H7 (cell line): ENCODE measurements at regions not wholly inside any gene's neighbourhood (a gene's known extent, or its start where the extent isn't known, plus 50 kb on each side); places are given as distances from the start of the nearest gene placed in this dataset.
"Not testable (repeated sequence)": the region's sequence is repeated elsewhere in the genome, so short reads cannot be mapped to it uniquely, and the experiment has no call there.

ENCODE experiments used
- DNase-seq: peaks from one replicate; pipeline ENCODE4 v3.0.0; 2012
- H3K27me3 ChIP-seq: 2 replicates; pipeline ENCODE4 v1.6.0; 2011; ENCODE audit warnings: mild to moderate bottlenecking, low read length; ENCODE audit not compliant: control insufficient read depth, insufficient read depth
- H3K36me3 ChIP-seq: replicated peaks from 2 replicates; pipeline ENCODE4 v1.5.1; 2011; ENCODE audit warnings: low read length; ENCODE audit not compliant: control insufficient read depth, insufficient read depth
- H3K4me3 ChIP-seq: 2 replicates; pipeline ENCODE4 v1.5.1; 2011; ENCODE audit warnings: low read depth, mild to moderate bottlenecking, control low read depth, low read length, moderate library complexity; ENCODE audit not compliant: insufficient read depth

GRCh38 chr22:22983816-22984215, 86.5 kb upstream of the GNAZ start:
- Histone ChIP-seq H3K4me3 (no peak overlapping the region), H3K36me3 (no peaks in the 10 kb centered on the region), H3K27me3 (no peaks in the 10 kb centered on the region)
- DNase-seq = no peak

GRCh38 chr22:22984967-22985366, 85.4 kb upstream of the GNAZ start:
- Histone ChIP-seq H3K36me3 (no peaks in the 10 kb centered on the region), H3K4me3 (no peak overlapping the region), H3K27me3 (no peaks in the 10 kb centered on the region)
- DNase-seq = no peak

GRCh38 chr22:22986008-22986407, 84.3 kb upstream of the GNAZ start:
- no peaks in the 10 kb centered on the region for H3K36me3 ChIP-seq
- no peak for DNase-seq
- H3K27me3 ChIP-seq = no peaks in the 10 kb centered on the region
- H3K4me3 ChIP-seq = no peak overlapping the region

- no peak for DNase-seq
- H3K27me3 ChIP-seq = no peaks in the 10 kb centered on the region
- no peaks in the 10 kb centered on the region for H3K36me3 ChIP-seq
- no peak overlapping the region for H3K4me3 ChIP-seq
Observed at GRCh38 chr22:22986640-22987039, 83.7 kb upstream of the GNAZ start.

- no peak for DNase-seq
- Histone ChIP-seq H3K27me3 (no peaks in the 10 kb centered on the region), H3K4me3 (no peak overlapping the region), H3K36me3 (no peaks in the 10 kb centered on the region)
Observed at GRCh38 chr22:22988150-22988549, 82.2 kb upstream of the GNAZ start.

GRCh38 chr22:22988785-22989184, 81.5 kb upstream of the GNAZ start:
- Histone ChIP-seq H3K27me3 (no peaks in the 10 kb centered on the region), H3K36me3 (no peaks in the 10 kb centered on the region), H3K4me3 (no peak overlapping the region)
- DNase-seq = no peak

- Histone ChIP-seq H3K27me3 (no peaks in the 10 kb centered on the region), H3K36me3 (no peaks in the 10 kb centered on the region)
- no peak for DNase-seq
Observed at GRCh38 chr22:22989856-22990255, 80.5 kb upstream of the GNAZ start.

GRCh38 chr22:22990711-22991505, 79.4 kb upstream of the GNAZ start:
- not testable (repeated sequence) for H3K27me3 ChIP-seq, H3K4me3 ChIP-seq, H3K36me3 ChIP-seq, DNase-seq

More at GRCh38 chr22:22989856-22990255, 80.5 kb upstream of the GNAZ start:
- no peak overlapping the region for H3K4me3 ChIP-seq

- no peak overlapping the region for H3K4me3 ChIP-seq
- H3K27me3 ChIP-seq = no peaks in the 10 kb centered on the region
- no peaks in the 10 kb centered on the region for H3K36me3 ChIP-seq
- no peak for DNase-seq
Observed at GRCh38 chr22:22992474-22992873, 77.8 kb upstream of the GNAZ start.

GRCh38 chr22:22993184-22993583, 77.1 kb upstream of the GNAZ start:
- H3K4me3 ChIP-seq = no peak overlapping the region
- no peaks in the 10 kb centered on the region for H3K27me3 ChIP-seq
- H3K36me3 ChIP-seq = no peaks in the 10 kb centered on the region
- no peak for DNase-seq

GRCh38 chr22:22995166-22995565, 75.2 kb upstream of the GNAZ start:
- Histone ChIP-seq H3K4me3 (no peak overlapping the region), H3K36me3 (no peaks in the 10 kb centered on the region), H3K27me3 (no peaks in the 10 kb centered on the region)
- no peak for DNase-seq

GRCh38 chr22:22996511-22997261, 73.6 kb upstream of the GNAZ start:
- Histone ChIP-seq H3K36me3 (no peaks in the 10 kb centered on the region), H3K4me3 (no peak overlapping the region), H3K27me3 (no peaks in the 10 kb centered on the region)
- DNase-seq = no peak

- Histone ChIP-seq H3K27me3 (no peaks in the 10 kb centered on the region), H3K4me3 (no peak overlapping the region), H3K36me3 (no peaks in the 10 kb centered on the region)
- no peak for DNase-seq
Observed at GRCh38 chr22:22997262-22997898, 72.9 kb upstream of the GNAZ start.

GRCh38 chr22:22997988-22998387, 72.3 kb upstream of the GNAZ start:
- no peaks in the 10 kb centered on the region for H3K36me3 ChIP-seq
- H3K4me3 ChIP-seq = no peak overlapping the region
- H3K27me3 ChIP-seq = no peaks in the 10 kb centered on the region
- no peak for DNase-seq

- Histone ChIP-seq H3K36me3 (no peaks in the 10 kb centered on the region), H3K4me3 (no peak overlapping the region), H3K27me3 (no peaks in the 10 kb centered on the region)
- DNase-seq = no peak
Observed at GRCh38 chr22:22999523-22999922, 70.8 kb upstream of the GNAZ start.
